HepG2 (cell line): ENCODE measurements at regions not wholly inside any gene's neighbourhood (a gene's known extent, or its start where the extent isn't known, plus 50 kb on each side); places are given as distances from the start of the nearest gene placed in this dataset.

Source experiments
- ATAC-seq: fragments of 200-7000 bp; cut with Tn5 transposase; 3 replicates; pipeline ENCODE4 v1.9.1; 2020; ENCODE audit warnings: mild to moderate bottlenecking, moderate library complexity
- BruUV-seq: library from RNA; stranded (reverse); fragments of 400-500 nt; replicated peaks from 2 replicates; lab custom pipeline; 2021; lab: Mats Ljungman, UMichigan
- CTCF ChIA-PET: fragments of 300-600 bp; formaldehyde crosslinking; extraction: SDS; loops from one replicate; lab custom pipeline; 2021; ENCODE audit warnings: low total read pairs, inconsistent platforms, low intra/inter-chr PET ratio; lab: Yijun Ruan, JAX
- POLR2A ChIA-PET: fragments of 350-600 bp; sonication (Branson Sonifier 250); formaldehyde crosslinking; loops from one replicate; lab custom pipeline; 2020; ENCODE audit warnings: antibody characterized with exemption, inconsistent platforms; lab: Yijun Ruan, JAX
- DNase-seq: peaks from one replicate; pipeline ENCODE4 v3.0.0-alpha.2; 2015; ENCODE audit warnings: low spot score
- FAIRE-seq: peaks from 3 replicates; lab custom pipeline; 2011; peaks lifted over from hg19 to GRCh38; lab: Jason Lieb, UNC
- H2AFZ ChIP-seq: one replicate; pipeline ENCODE4 v1.6.1; 2011; ENCODE audit warnings: low read length, inconsistent platforms
- H3K27ac ChIP-seq: fragments of 300-600 bp; 3 replicates; pipeline ENCODE4 v1.8.0; 2011; ENCODE audit warnings: mixed run types, mild to moderate bottlenecking, mixed read lengths, low read length, inconsistent platforms; ENCODE audit not compliant: insufficient read depth; ENCODE audit errors: extremely low read length
- H3K27me3 ChIP-seq, 2 experiments: fragments of 200-600 bp in 1 of 2; 2 replicates in 1 of 2; 3 replicates in 1 of 2; pipeline versions ENCODE4 v1.6.0 to v1.8.0; 2011; ENCODE audit warnings: low read length in 2 of 2, mild to moderate bottlenecking in 2 of 2, moderate library complexity in 2 of 2, inconsistent platforms in 1 of 2; ENCODE audit not compliant: insufficient read depth in 2 of 2, control insufficient read depth in 1 of 2
- H3K36me3 ChIP-seq, 2 experiments: fragments of 200-600 bp in 1 of 2; replicated peaks in 1 of 2; 2 replicates in 1 of 2; 3 replicates in 1 of 2; pipeline versions ENCODE4 v1.5.1 to v1.8.0; 2011; ENCODE audit warnings: low read length in 2 of 2, inconsistent platforms in 1 of 2; ENCODE audit not compliant: insufficient read depth in 2 of 2, control insufficient read depth in 1 of 2
- H3K4me1 ChIP-seq: 2 replicates; pipeline ENCODE4 v1.5.1; 2012; ENCODE audit warnings: low read length, inconsistent platforms; ENCODE audit not compliant: insufficient read depth
- H3K4me2 ChIP-seq: 2 replicates; pipeline ENCODE4 v1.6.0; 2011; ENCODE audit warnings: low read depth, low read length, inconsistent platforms
- H3K4me3 ChIP-seq, 3 experiments: fragments of 200-600 bp in 1 of 3; sonication (generic), shearing (Covaris generic) in 1 of 3; replicated peaks in 1 of 3; 2 replicates each; pipeline ENCODE4 v1.5.1; 2011 to 2016; ENCODE audit warnings: low read length in 3 of 3, inconsistent platforms in 2 of 3, low read depth in 2 of 3, mild to moderate bottlenecking in 2 of 3, control low read depth in 1 of 3, mixed read lengths in 1 of 3; ENCODE audit not compliant: insufficient read depth in 1 of 3
- H3K79me2 ChIP-seq: one replicate; pipeline ENCODE4 v1.6.1; 2011; ENCODE audit warnings: low read length, inconsistent platforms; ENCODE audit not compliant: insufficient read depth
- H3K9ac ChIP-seq: 2 replicates; pipeline ENCODE4 v1.6.0; 2011; ENCODE audit warnings: mild to moderate bottlenecking, low read depth, low read length, inconsistent platforms; ENCODE audit not compliant: insufficient read depth
- H3K9me3 ChIP-seq: 2 replicates; pipeline ENCODE4 v1.5.1; 2012; ENCODE audit warnings: mild to moderate bottlenecking, low read length
- H4K20me1 ChIP-seq: 2 replicates; pipeline ENCODE4 v1.6.0; 2011; ENCODE audit warnings: inconsistent platforms, mild to moderate bottlenecking, low read length, moderate library complexity; ENCODE audit not compliant: insufficient read depth
- HMG20B ChIP-seq: conservative IDR thresholded peaks from 2 replicates; pipeline ENCODE4 v1.6.1; 2016; ENCODE audit warnings: missing genetic modification reagents, missing compliant biosample characterization
- KLF13 ChIP-seq: sonication (generic); formaldehyde crosslinking; IDR thresholded peaks from 2 replicates; pipeline ENCODE4 v1.4.0; 2020; ENCODE audit warnings: mild to moderate bottlenecking, missing genetic modification reagents
- MEIS1 ChIP-seq: sonication (generic); formaldehyde crosslinking; IDR thresholded peaks from 2 replicates; pipeline ENCODE4 v1.9.0; 2021; ENCODE audit warnings: mild to moderate bottlenecking, missing genetic modification reagents, moderate library complexity, borderline replicate concordance
- MLXIP ChIP-seq: sonication (generic); formaldehyde crosslinking; IDR thresholded peaks from 2 replicates; pipeline ENCODE4 v1.9.0; 2021; ENCODE audit warnings: missing genetic modification reagents, borderline replicate concordance
- PAWR ChIP-seq: sonication (generic); formaldehyde crosslinking; IDR thresholded peaks from 2 replicates; pipeline ENCODE4 v1.4.0; 2020; ENCODE audit warnings: missing genetic modification reagents, mild to moderate bottlenecking, borderline replicate concordance
- PHF5A ChIP-seq: IDR thresholded peaks from one replicate; pipeline ENCODE4 v1.6.1; 2018; ENCODE audit warnings: low read depth, missing genetic modification reagents; ENCODE audit not compliant: unreplicated experiment
- RORA ChIP-seq: sonication (generic); formaldehyde crosslinking; IDR thresholded peaks from 2 replicates; pipeline ENCODE4 v1.5.0; 2020; ENCODE audit warnings: mild to moderate bottlenecking, missing genetic modification reagents, moderate library complexity
- SRSF9 ChIP-seq: fragments of 200-400 bp; formaldehyde crosslinking; IDR thresholded peaks from 2 replicates; pipeline ENCODE4 v1.6.1; 2018; ENCODE audit warnings: borderline replicate concordance, mild to moderate bottlenecking, low read depth, low read length; ENCODE audit not compliant: insufficient read depth, poor library complexity, severe bottlenecking
- ZFP62 ChIP-seq: sonication (generic); formaldehyde crosslinking; IDR thresholded peaks from 2 replicates; pipeline ENCODE4 v1.4.0; 2020; ENCODE audit warnings: missing genetic modification reagents
- ZNF33A ChIP-seq: sonication (generic); formaldehyde crosslinking; IDR thresholded peaks from 2 replicates; pipeline ENCODE4 v1.5.1; 2020; ENCODE audit warnings: missing genetic modification reagents, mild to moderate bottlenecking, moderate library complexity, borderline replicate concordance
- ZNF468 ChIP-seq: sonication (generic); formaldehyde crosslinking; IDR thresholded peaks from 2 replicates; pipeline ENCODE4 v1.8.0; 2022; ENCODE audit warnings: mild to moderate bottlenecking, moderate library complexity, missing genetic modification reagents
- ZNF704 ChIP-seq: sonication (generic); formaldehyde crosslinking; IDR thresholded peaks from 2 replicates; pipeline ENCODE4 v1.8.1; 2023; ENCODE audit warnings: mild to moderate bottlenecking, inconsistent platforms, moderate library complexity, missing genetic modification reagents, borderline replicate concordance
- WGBS: methylation state at CpG from one replicate; pipeline ENCODE4 v1.1.6; 2017; ENCODE audit warnings: low lambda C conversion rate; 5-methylcytosine and 5-hydroxymethylcytosine counted together
- in situ Hi-C: cut with HindIII; loops from 2 replicates; pipeline ENCODE4 v1.10.0; 2017; ENCODE audit warnings: low pct_unique_long_range_greater_than_20kb; ENCODE audit not compliant: extremely low pct_ligation_motif_present
- intact Hi-C: fragments of 100-400 bp; cut with micrococcal nuclease; formaldehyde crosslinking; loops from one replicate; pipeline ENCODE4 v1.10.0; 2022; ENCODE audit not compliant: unreplicated experiment
- TF ChIP-seq, protein P1 (sequence below): sonication (generic); formaldehyde crosslinking; IDR thresholded peaks from 2 replicates; pipeline ENCODE4 v1.4.0; 2020; ENCODE audit warnings: mild to moderate bottlenecking, missing genetic modification reagents, borderline replicate concordance

- in situ Hi-C loops (no loop called here), intact Hi-C loops (no loop called here)
- Histone ChIP-seq H4K20me1 (no peaks in the 10 kb centered on the region), H3K9me3 (peaks cover 68% of the 10 kb centered on the region), H3K27me3 (no peaks in the 10 kb centered on the region), H3K27ac (no peak overlapping the region), H3K79me2 (no peaks in the 10 kb centered on the region), H2AFZ (no peak overlapping the region), H3K4me2 (no peak overlapping the region), H3K4me1 (no peaks in the 10 kb centered on the region), H3K9ac (no peak overlapping the region), H3K4me3 (no peak overlapping the region), H3K36me3 (no peaks in the 10 kb centered on the region)
- POLR2A ChIA-PET, result no interaction called here
- CTCF ChIA-PET, result no interaction called here
- 0% methylated on average over 1 of the region's 1 CpG for WGBS
- no peak for FAIRE-seq
- ATAC-seq, result no peak
- DNase-seq, result no peak
- BruUV-seq, result no TSS peak
- TF ChIP-seq, protein P1, sequence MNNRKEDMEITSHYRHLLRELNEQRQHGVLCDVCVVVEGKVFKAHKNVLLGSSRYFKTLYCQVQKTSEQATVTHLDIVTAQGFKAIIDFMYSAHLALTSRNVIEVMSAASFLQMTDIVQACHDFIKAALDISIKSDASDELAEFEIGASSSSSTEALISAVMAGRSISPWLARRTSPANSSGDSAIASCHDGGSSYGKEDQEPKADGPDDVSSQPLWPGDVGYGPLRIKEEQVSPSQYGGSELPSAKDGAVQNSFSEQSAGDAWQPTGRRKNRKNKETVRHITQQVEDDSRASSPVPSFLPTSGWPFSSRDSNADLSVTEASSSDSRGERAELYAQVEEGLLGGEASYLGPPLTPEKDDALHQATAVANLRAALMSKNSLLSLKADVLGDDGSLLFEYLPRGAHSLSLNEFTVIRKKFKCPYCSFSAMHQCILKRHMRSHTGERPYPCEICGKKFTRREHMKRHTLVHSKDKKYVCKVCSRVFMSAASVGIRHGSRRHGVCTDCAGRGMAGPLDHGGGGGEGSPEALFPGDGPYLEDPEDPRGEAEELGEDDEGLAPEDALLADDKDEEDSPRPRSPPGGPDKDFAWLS (CRISPR knock-in tag), result no peak
- no peak for TF ChIP-seq PHF5A (CRISPR knock-in tag)
These were observed 461.6 kb downstream of the GABRG2 start for GRCh38 chr5:162529209-162529608.

DNA sequence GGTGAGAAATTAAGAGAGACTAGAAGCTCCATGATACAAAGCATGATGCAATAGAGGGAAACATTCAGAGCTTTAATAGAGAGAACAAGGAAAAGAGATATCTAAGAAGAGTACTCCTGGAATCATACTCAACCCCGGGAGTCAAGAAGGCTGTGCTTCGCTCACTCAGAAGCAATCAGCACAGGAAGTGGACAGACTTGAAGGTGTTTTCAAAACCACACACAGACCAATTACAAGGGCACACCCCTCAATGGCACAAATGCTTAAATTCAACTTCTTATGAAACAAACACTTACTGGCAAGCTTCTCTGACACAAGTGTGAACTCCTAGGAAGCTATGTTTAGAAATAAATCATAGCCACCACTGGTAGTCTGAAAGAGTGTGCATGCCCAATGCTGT is 462.3 kb downstream of the GABRG2 start:
- ATAC-seq, result no peak
- H3K79me2 ChIP-seq, result no peaks in the 10 kb centered on the region
- peaks cover 65% of the 10 kb centered on the region for H3K9me3 ChIP-seq
- H3K4me2 ChIP-seq, result no peak overlapping the region
- DNase-seq, result no peak
- H3K4me1 ChIP-seq, result no peaks in the 10 kb centered on the region
- H3K27ac ChIP-seq, result no peak overlapping the region
- BruUV-seq, result no TSS peak
- no peak overlapping the region for H3K4me3 ChIP-seq
- WGBS, result 0% methylated on average over 2 of the region's 2 CpGs
- ChIA-PET POLR2A (no interaction called here), CTCF (no interaction called here)
- no peak overlapping the region for H2AFZ ChIP-seq
- no peaks in the 10 kb centered on the region for H4K20me1 ChIP-seq
- in situ Hi-C loops (no loop called here), intact Hi-C loops (no loop called here)
- no peak for FAIRE-seq
- H3K9ac ChIP-seq, result no peak overlapping the region
- no peaks in the 10 kb centered on the region for H3K36me3 ChIP-seq
- no peaks in the 10 kb centered on the region for H3K27me3 ChIP-seq
- TF ChIP-seq HMG20B, result no peak
- TF ChIP-seq RORA, result no peak
- no peak for TF ChIP-seq MEIS1 (CRISPR knock-in tag)
- TF ChIP-seq ZNF468 (CRISPR knock-in tag), result no peak
- TF ChIP-seq SRSF9, result no peak
- no peak for TF ChIP-seq PAWR
- no peak for TF ChIP-seq ZNF704 (CRISPR knock-in tag)
- no peak for TF ChIP-seq KLF13 (CRISPR knock-in tag)
- no peak for TF ChIP-seq ZNF33A (CRISPR knock-in tag)
- TF ChIP-seq ZFP62 (CRISPR knock-in tag), result no peak
- TF ChIP-seq MLXIP, result no peak
